GM12878 (cell line): ENCODE measurements at regions not wholly inside any gene's neighbourhood (a gene's known extent, or its start where the extent isn't known, plus 50 kb on each side); places are given as distances from the start of the nearest gene placed in this dataset.

ENCODE experiments used
- ATAC-seq: fragments of 200-7000 bp; cut with Tn5 transposase; 3 replicates; pipeline ENCODE4 v1.9.1; 2020; ENCODE audit warnings: mild to moderate bottlenecking, moderate library complexity
- BruUV-seq: library from RNA; stranded (reverse); fragments of 400-500 nt; replicated peaks from 2 replicates; lab custom pipeline; 2021; lab: Mats Ljungman, UMichigan
- CTCF ChIA-PET: fragments of 300-600 bp; sonication (Branson Sonifier 250); formaldehyde crosslinking; extraction: SDS; loops from one replicate; lab custom pipeline; 2021; ENCODE audit warnings: inconsistent platforms; lab: Yijun Ruan, JAX
- POLR2A ChIA-PET: fragments of 350-600 bp; formaldehyde crosslinking; extraction: SDS; loops from one replicate; lab custom pipeline; 2021; ENCODE audit warnings: inconsistent platforms; lab: Charles Lee
- RAD21 ChIA-PET: fragments of 300-600 bp; sonication (Branson Sonifier 250); formaldehyde crosslinking; loops from one replicate; lab custom pipeline; 2023; ENCODE audit warnings: antibody characterized with exemption; ENCODE audit not compliant: unreplicated experiment; lab: Charles Lee
- SMC1A ChIA-PET: fragments of 300-600 bp; sonication (Branson Sonifier 250); formaldehyde crosslinking; loops from one replicate; lab custom pipeline; 2023; ENCODE audit not compliant: unreplicated experiment, uncharacterized antibody; lab: Charles Lee
- DNase-seq: peaks from one replicate; pipeline ENCODE4 v3.0.0-alpha.2; 2011; ENCODE audit warnings: low read depth, low spot score
- FAIRE-seq: peaks from 3 replicates; lab custom pipeline; 2011; peaks lifted over from hg19 to GRCh38; lab: Jason Lieb, UNC
- H2AFZ ChIP-seq: 2 replicates; pipeline ENCODE4 v1.6.0; 2011; ENCODE audit warnings: low read depth, low read length, control low read depth; ENCODE audit not compliant: control insufficient read depth
- H3K27ac ChIP-seq: 2 replicates; pipeline ENCODE4 v1.5.1; 2011; ENCODE audit warnings: control low read depth; ENCODE audit not compliant: control insufficient read depth, insufficient read depth
- H3K27me3 ChIP-seq, 2 experiments: replicated peaks in 1 of 2; 2 replicates each; pipeline versions ENCODE4 v1.6.0 to v1.6.1; 2011; ENCODE audit warnings: low read length in 1 of 2; ENCODE audit not compliant: control insufficient read depth in 2 of 2, insufficient read depth in 2 of 2
- H3K36me3 ChIP-seq, 2 experiments: 2 replicates each; pipeline ENCODE4 v1.5.1; 2011; ENCODE audit warnings: low read length in 1 of 2; ENCODE audit not compliant: control insufficient read depth in 2 of 2, insufficient read depth in 2 of 2
- H3K4me1 ChIP-seq: 2 replicates; pipeline ENCODE4 v1.6.1; 2011; ENCODE audit warnings: mild to moderate bottlenecking, low read length, moderate library complexity, mixed read lengths; ENCODE audit not compliant: control insufficient read depth, insufficient read depth
- H3K4me2 ChIP-seq: 2 replicates; pipeline ENCODE4 v1.6.0; 2011; ENCODE audit warnings: control low read depth; ENCODE audit not compliant: control insufficient read depth, insufficient read depth
- H3K4me3 ChIP-seq: fragments of 200-600 bp; sonication (generic); 2 replicates; pipeline ENCODE4 v1.5.1; 2016
- H3K79me2 ChIP-seq: 2 replicates; pipeline ENCODE4 v1.6.0; 2011; ENCODE audit warnings: low read length; ENCODE audit not compliant: control insufficient read depth, insufficient read depth
- H3K9ac ChIP-seq: 2 replicates; pipeline ENCODE4 v1.8.0; 2011; ENCODE audit warnings: low read length, control low read depth, mixed read lengths; ENCODE audit not compliant: control insufficient read depth, insufficient read depth
- H3K9me3 ChIP-seq: replicated peaks from 3 replicates; pipeline ENCODE4 v1.5.1; 2011; ENCODE audit warnings: mild to moderate bottlenecking, low read length; ENCODE audit not compliant: control insufficient read depth, insufficient read depth
- H4K20me1 ChIP-seq: 2 replicates; pipeline ENCODE4 v1.6.0; 2011; ENCODE audit not compliant: control insufficient read depth, insufficient read depth
- CTCF ChIP-seq, 3 experiments: IDR thresholded peaks in 2 of 3; conservative IDR thresholded peaks in 1 of 3; 2 replicates each; pipeline ENCODE4 v1.5.1; 2011; ENCODE audit warnings: low read depth in 3 of 3, low read length in 3 of 3, mild to moderate bottlenecking in 3 of 3, control low read depth in 2 of 3, moderate library complexity in 2 of 3, inconsistent platforms in 1 of 3, mixed read lengths in 1 of 3; ENCODE audit not compliant: control insufficient read depth in 2 of 3, insufficient read depth in 1 of 3; ENCODE audit errors: extremely low read depth in 1 of 3
- GABPA ChIP-seq: IDR thresholded peaks from 2 replicates; pipeline ENCODE4 v1.6.1; 2014; ENCODE audit warnings: antibody characterized with exemption, low read depth, mild to moderate bottlenecking, inconsistent platforms
- HSF1 ChIP-seq: fragments of 150-350 bp; IDR thresholded peaks from 2 replicates; pipeline ENCODE4 v1.6.1; 2014; ENCODE audit warnings: mild to moderate bottlenecking, low read depth, low read length
- MEF2B ChIP-seq: fragments of 450-650 bp; IDR thresholded peaks from 2 replicates; pipeline ENCODE4 v1.6.1; 2018; ENCODE audit warnings: mild to moderate bottlenecking, moderate library complexity; ENCODE audit not compliant: partially characterized antibody, poor library complexity, severe bottlenecking
- NFXL1 ChIP-seq: fragments of 450-650 bp; IDR thresholded peaks from 2 replicates; pipeline ENCODE4 v1.6.1; 2017; ENCODE audit warnings: antibody characterized with exemption, mild to moderate bottlenecking, borderline replicate concordance
- WGBS: methylation state at CpG from one replicate; pipeline ENCODE4 v1.1.6; 2016; ENCODE audit warnings: low lambda C conversion rate; ENCODE audit not compliant: insufficient replicate concordance, insufficient coverage; ENCODE audit errors: missing lambda C conversion rate; 5-methylcytosine and 5-hydroxymethylcytosine counted together
- in situ Hi-C: fragments of 300-500 bp; cut with MboI; formaldehyde crosslinking; loops from 9 replicates; pipeline ENCODE4 v1.14.3; 2018; ENCODE audit warnings: mixed read lengths
- intact Hi-C: fragments of 100-400 bp; cut with micrococcal nuclease; formaldehyde crosslinking; loops from one replicate; pipeline ENCODE4 v1.14.2; 2022; ENCODE audit not compliant: unreplicated experiment
- TF ChIP-seq, protein P1 (sequence below): fragments of 450-650 bp; IDR thresholded peaks from 2 replicates; pipeline ENCODE4 v1.6.1; 2017; ENCODE audit warnings: antibody characterized with exemption, mild to moderate bottlenecking, moderate library complexity

DNA sequence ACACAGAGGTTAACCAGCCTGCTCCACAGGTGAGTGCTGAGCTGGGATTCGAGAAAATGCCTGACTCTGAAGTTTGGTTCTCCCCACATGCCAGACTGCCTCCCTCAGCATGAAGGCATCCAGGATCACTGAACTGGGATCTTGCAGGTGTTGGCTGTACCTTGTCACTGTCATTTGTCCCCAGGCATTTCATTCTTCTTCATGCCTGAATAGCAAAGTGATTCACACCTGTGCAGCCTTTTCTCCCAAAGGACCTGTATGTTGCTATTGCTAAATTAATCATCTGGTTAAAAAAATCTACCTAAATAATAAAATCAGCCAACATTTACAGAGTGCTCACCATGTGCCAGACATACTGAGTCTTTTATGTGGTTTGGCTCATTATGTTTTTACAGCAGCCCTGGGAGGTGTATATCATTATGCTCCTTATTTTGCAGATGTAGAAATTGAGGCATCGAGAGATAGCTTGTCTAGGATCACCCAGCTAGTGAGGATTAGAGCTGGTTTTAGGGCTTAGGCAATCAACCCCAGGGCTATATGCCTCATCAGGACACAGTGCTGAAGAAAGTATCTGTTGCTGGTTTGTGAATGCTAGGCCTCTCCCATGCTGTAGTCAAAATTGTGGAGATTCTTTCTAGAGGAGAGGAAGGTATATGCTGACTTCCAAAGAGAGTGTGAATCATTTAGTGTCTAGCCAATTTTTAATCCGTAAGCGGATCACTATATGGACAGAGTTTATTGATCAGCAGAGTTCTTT is 204.4 kb downstream of the HIPK3 start (continued):
- TF ChIP-seq, protein P1, sequence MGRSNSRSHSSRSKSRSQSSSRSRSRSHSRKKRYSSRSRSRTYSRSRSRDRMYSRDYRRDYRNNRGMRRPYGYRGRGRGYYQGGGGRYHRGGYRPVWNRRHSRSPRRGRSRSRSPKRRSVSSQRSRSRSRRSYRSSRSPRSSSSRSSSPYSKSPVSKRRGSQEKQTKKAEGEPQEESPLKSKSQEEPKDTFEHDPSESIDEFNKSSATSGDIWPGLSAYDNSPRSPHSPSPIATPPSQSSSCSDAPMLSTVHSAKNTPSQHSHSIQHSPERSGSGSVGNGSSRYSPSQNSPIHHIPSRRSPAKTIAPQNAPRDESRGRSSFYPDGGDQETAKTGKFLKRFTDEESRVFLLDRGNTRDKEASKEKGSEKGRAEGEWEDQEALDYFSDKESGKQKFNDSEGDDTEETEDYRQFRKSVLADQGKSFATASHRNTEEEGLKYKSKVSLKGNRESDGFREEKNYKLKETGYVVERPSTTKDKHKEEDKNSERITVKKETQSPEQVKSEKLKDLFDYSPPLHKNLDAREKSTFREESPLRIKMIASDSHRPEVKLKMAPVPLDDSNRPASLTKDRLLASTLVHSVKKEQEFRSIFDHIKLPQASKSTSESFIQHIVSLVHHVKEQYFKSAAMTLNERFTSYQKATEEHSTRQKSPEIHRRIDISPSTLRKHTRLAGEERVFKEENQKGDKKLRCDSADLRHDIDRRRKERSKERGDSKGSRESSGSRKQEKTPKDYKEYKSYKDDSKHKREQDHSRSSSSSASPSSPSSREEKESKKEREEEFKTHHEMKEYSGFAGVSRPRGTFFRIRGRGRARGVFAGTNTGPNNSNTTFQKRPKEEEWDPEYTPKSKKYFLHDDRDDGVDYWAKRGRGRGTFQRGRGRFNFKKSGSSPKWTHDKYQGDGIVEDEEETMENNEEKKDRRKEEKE, result no peak

DNA sequence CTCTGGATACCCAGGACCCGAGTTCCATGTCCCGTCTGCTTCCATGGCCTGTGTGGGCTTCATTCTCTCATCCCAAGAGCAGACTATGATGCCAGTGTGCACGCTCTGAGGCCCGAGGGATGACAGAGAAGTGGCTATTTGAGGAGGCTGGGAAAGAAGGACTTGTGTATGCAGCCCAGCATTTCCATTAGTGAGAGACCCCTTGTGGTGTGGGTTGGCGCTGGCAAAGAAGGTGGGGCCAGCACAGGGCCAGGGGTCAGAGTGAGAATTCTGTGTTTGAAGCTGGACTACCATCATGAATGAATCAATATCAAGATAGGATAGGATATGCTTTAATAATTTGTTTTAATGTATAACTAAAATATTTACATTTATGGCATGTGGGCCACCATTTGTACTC is 200.8 kb downstream of the HIPK3 start:
- no peak for TF ChIP-seq MEF2B
- 0 out of 6 replicates have a peak, but pooled peaks of 1 of the 3 experiments have one; percentile 9 for TF ChIP-seq CTCF (IDR thresholded peaks at IDR 0.05 in 2 of 3, conservative IDR thresholded peaks at IDR 0.05 in 1 of 3; ENCODE audit: control insufficient read depth in 2 of 3, extremely low read depth in 1 of 3, insufficient read depth in 1 of 3, low read depth in 3 of 3, low read length in 3 of 3)
- no peak for TF ChIP-seq GABPA
- TF ChIP-seq NFXL1, result no peak
- no peak for TF ChIP-seq HSF1
- TF ChIP-seq, protein P1, result no peak
- 64% methylated on average over 5 of the region's 5 CpGs for WGBS
- POLR2A ChIA-PET, result no interaction called here
- DNase-seq (no peak), ATAC-seq (no peak), FAIRE-seq (no peak)
- intact Hi-C loops (no loop called here), in situ Hi-C loops (no loop called here)
- BruUV-seq, result no TSS peak
- RAD21 ChIA-PET, result no interaction called here
- Histone ChIP-seq H3K36me3 (no peaks in the 10 kb centered on the region), H3K4me1 (no peaks in the 10 kb centered on the region), H3K4me2 (no peak overlapping the region), H2AFZ (no peak overlapping the region), H3K79me2 (no peaks in the 10 kb centered on the region), H3K27me3 (no peaks in the 10 kb centered on the region), H3K27ac (no peak overlapping the region), H3K4me3 (no peak overlapping the region), H3K9me3 (no peaks in the 10 kb centered on the region), H3K9ac (no peak overlapping the region), H4K20me1 (no peaks in the 10 kb centered on the region)
- SMC1A ChIA-PET, result no interaction called here
- CTCF ChIA-PET, result interaction anchor here (1.0 kb wide), 1 partner anchor 92 kb away, joined by 3 read pairs; no protein-coding TSS in a partner anchor
